Smooth muscle cell (in vitro differentiated cells): ENCODE measurements at regions not wholly inside any gene's neighbourhood (a gene's known extent, or its start where the extent isn't known, plus 50 kb on each side); places are given as distances from the start of the nearest gene placed in this dataset.

Experiments used
- DNase-seq: peaks from one replicate; lab custom pipeline; 2025; ENCODE audit not compliant: unreplicated experiment; lab: John Stamatoyannopoulos, UW
- H2AFZ ChIP-seq: fragments of 200-600 bp; sonication (generic); 2 replicates; pipeline ENCODE4 v1.6.0; 2016; ENCODE audit warnings: antibody characterized with exemption, low read depth, mild to moderate bottlenecking
- H3F3A ChIP-seq: fragments of 200-600 bp; sonication (generic); 2 replicates; pipeline ENCODE4 v1.6.0; 2017; ENCODE audit warnings: antibody characterized with exemption, low read depth
- H3K27ac ChIP-seq: fragments of 200-600 bp; sonication (generic); 2 replicates; pipeline ENCODE4 v1.5.1; 2016; ENCODE audit warnings: low read depth, mild to moderate bottlenecking
- H3K27me3 ChIP-seq: fragments of 200-600 bp; sonication (generic); 2 replicates; pipeline ENCODE4 v1.6.1; 2016; ENCODE audit warnings: low read depth, mild to moderate bottlenecking
- H3K36me3 ChIP-seq: fragments of 200-600 bp; sonication (generic); 2 replicates; pipeline ENCODE4 v1.5.1; 2016; ENCODE audit warnings: low read depth
- H3K4me1 ChIP-seq: fragments of 200-600 bp; sonication (generic); 2 replicates; pipeline ENCODE4 v1.5.1; 2016; ENCODE audit warnings: low read depth
- H3K4me2 ChIP-seq: fragments of 200-600 bp; sonication (generic); 2 replicates; pipeline ENCODE4 v1.6.0; 2016; ENCODE audit warnings: mild to moderate bottlenecking
- H3K4me3 ChIP-seq: fragments of 200-600 bp; sonication (generic); 2 replicates; pipeline ENCODE4 v1.5.1; 2016; ENCODE audit warnings: mild to moderate bottlenecking
- H3K79me2 ChIP-seq: fragments of 200-600 bp; sonication (generic); 2 replicates; pipeline ENCODE4 v1.6.0; 2016; ENCODE audit warnings: low read depth, mild to moderate bottlenecking
- H3K9ac ChIP-seq: fragments of 200-600 bp; sonication (generic); 2 replicates; pipeline ENCODE4 v1.6.0; 2016; ENCODE audit warnings: low read depth
- H3K9me3 ChIP-seq: fragments of 200-600 bp; sonication (generic); replicated peaks from 2 replicates; pipeline ENCODE4 v1.5.1; 2016; ENCODE audit warnings: low read depth
- H4K20me1 ChIP-seq: fragments of 200-600 bp; sonication (generic); 2 replicates; pipeline ENCODE4 v1.6.0; 2016; ENCODE audit warnings: low read depth
- WGBS: methylation state at CpG from one replicate; pipeline ENCODE4 v1.1.7; 2016; ENCODE audit warnings: low lambda C conversion rate; 5-methylcytosine and 5-hydroxymethylcytosine counted together
- TF ChIP-seq, protein P1 (sequence below): fragments of 200-600 bp; sonication (generic); IDR thresholded peaks from 2 replicates; pipeline ENCODE4 v1.5.1; 2017; ENCODE audit warnings: borderline replicate concordance, mild to moderate bottlenecking, antibody characterized with exemption; ENCODE audit not compliant: insufficient read depth, poor library complexity, severe bottlenecking

DNA sequence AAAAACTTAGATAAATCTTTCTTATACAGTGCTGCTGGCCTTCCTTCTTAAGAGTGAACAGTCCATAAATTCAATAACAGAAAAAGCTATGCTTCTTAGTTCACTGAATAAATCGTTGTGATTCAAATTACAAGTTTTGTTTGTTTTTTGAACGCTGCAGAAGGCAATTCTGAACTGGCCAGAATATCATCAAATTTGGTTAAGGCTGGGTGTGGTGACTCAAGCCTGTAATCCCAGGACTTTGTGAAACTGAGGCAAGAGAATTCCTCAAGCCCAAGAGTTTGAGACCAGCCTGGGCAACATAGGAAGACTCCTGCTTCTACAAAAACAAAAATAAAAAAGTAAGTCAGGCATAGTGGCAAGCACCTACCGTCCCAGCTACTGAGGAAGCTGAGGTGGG, 111.2 kb upstream of the SLC39A10 start:
- no peaks in the 10 kb centered on the region for H3K79me2 ChIP-seq
- no peaks in the 10 kb centered on the region for H3K36me3 ChIP-seq
- no peaks in the 10 kb centered on the region for H4K20me1 ChIP-seq
- no peak overlapping the region for H3K4me3 ChIP-seq
- H3K9ac ChIP-seq: no peak overlapping the region
- WGBS: 60% methylated on average over 3 of the region's 3 CpGs
- H2AFZ ChIP-seq: no peak overlapping the region
- no peaks in the 10 kb centered on the region for H3K4me1 ChIP-seq
- H3F3A ChIP-seq: no peaks in the 10 kb centered on the region
- DNase-seq: no peak
- no peak overlapping the region for H3K27ac ChIP-seq
- H3K4me2 ChIP-seq: no peak overlapping the region
- H3K9me3 ChIP-seq: no peaks in the 10 kb centered on the region
- TF ChIP-seq, protein P1, sequence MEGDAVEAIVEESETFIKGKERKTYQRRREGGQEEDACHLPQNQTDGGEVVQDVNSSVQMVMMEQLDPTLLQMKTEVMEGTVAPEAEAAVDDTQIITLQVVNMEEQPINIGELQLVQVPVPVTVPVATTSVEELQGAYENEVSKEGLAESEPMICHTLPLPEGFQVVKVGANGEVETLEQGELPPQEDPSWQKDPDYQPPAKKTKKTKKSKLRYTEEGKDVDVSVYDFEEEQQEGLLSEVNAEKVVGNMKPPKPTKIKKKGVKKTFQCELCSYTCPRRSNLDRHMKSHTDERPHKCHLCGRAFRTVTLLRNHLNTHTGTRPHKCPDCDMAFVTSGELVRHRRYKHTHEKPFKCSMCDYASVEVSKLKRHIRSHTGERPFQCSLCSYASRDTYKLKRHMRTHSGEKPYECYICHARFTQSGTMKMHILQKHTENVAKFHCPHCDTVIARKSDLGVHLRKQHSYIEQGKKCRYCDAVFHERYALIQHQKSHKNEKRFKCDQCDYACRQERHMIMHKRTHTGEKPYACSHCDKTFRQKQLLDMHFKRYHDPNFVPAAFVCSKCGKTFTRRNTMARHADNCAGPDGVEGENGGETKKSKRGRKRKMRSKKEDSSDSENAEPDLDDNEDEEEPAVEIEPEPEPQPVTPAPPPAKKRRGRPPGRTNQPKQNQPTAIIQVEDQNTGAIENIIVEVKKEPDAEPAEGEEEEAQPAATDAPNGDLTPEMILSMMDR: no peak
- no peaks in the 10 kb centered on the region for H3K27me3 ChIP-seq

DNA sequence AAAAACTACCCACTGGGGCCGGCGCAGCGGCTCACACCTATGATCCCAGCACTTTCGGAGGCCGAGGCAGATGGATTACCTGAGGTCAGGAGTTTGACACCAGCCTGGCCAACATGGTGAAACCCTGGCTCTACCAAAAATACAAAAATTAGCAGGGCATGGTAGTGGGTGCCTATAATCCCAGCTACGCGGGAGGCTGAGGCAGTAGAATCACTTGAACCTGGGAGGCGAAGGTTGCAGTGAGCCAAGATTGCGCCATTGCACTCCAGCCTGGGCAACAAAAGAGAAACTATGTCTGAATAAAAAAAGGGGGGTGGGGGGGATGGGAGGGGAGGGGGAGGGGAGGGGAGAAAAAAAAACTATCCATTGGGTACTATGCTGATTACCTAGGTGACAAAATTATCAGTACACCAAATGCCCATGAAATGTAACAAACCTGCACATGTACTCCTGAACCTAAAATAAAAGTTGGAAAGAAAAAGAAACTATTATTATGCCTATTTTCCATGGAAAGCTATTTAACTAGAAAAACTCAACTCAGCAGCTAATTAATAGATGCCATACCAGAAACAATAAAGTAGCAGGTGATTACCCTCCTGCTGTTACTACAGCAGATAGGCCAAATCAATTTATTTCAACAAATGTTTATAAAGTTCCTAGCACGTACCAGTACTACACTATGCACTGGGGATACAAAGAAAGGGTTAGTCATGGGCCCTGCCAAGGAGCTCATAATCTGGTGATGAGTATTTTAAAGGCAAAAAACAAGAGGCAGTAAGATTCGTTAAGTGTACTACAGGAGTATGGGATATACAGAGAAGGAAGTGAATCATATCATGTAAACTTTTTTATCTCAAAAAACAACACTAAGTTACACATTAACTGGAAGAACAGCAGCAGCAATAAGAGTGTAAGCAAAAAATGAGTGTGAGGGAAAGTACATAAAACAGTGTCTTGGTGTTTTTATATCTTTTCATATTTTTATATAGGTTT, 112.8 kb upstream of the SLC39A10 start:
- Histone ChIP-seq H3K4me3 (no peak overlapping the region), H3K36me3 (no peaks in the 10 kb centered on the region), H3K4me2 (peak overlapping the region; percentile 29), H3K27me3 (no peaks in the 10 kb centered on the region), H2AFZ (no peak overlapping the region), H3K27ac (peak overlapping the region; percentile 69), H3K79me2 (no peaks in the 10 kb centered on the region), H3F3A (no peaks in the 10 kb centered on the region), H3K9me3 (no peaks in the 10 kb centered on the region), H3K4me1 (no peaks in the 10 kb centered on the region), H3K9ac (no peak overlapping the region), H4K20me1 (no peaks in the 10 kb centered on the region)
- no peak for DNase-seq
- WGBS: 84% methylated on average over 11 of the region's 11 CpGs
- TF ChIP-seq, protein P1: no peak

DNA sequence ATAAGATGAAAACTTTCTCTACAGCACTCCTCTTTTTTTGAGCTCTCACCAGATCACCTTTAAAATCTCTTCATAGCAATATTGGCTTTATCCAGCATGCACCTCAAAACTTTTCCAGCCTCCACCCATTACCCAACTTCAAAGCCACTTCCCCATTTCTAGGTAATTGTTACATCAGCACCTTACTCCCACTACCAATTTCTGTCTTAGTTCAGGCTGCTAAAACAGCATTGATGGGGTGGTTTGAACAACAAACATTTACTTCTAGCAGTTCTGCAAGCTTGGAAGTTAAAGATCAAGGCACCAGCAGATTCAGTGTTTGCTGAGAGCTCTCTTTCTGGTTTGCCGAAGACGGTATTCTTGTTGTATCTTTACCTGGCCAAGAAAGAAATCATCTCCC, 114.0 kb upstream of the SLC39A10 start:
- WGBS: 97% methylated on average over 2 of the region's 2 CpGs
- TF ChIP-seq, protein P1: no peak

More for the DNA sequence above, 114.0 kb upstream of the SLC39A10 start:
- DNase-seq: no peak
- no peaks in the 10 kb centered on the region for H3K9me3 ChIP-seq
- no peak overlapping the region for H3K4me2 ChIP-seq
- no peak overlapping the region for H3K27ac ChIP-seq
- no peaks in the 10 kb centered on the region for H3K4me1 ChIP-seq
- H3K4me3 ChIP-seq: no peak overlapping the region
- H3K36me3 ChIP-seq: no peaks in the 10 kb centered on the region
- H3K27me3 ChIP-seq: no peaks in the 10 kb centered on the region
- H3K79me2 ChIP-seq: no peaks in the 10 kb centered on the region
- no peak overlapping the region for H2AFZ ChIP-seq
- H4K20me1 ChIP-seq: no peaks in the 10 kb centered on the region
- no peak overlapping the region for H3K9ac ChIP-seq
- no peaks in the 10 kb centered on the region for H3F3A ChIP-seq
